ENCODE measurements at regions not wholly inside any gene's neighbourhood (a gene's known extent, or its start where the extent isn't known, plus 50 kb on each side); places are given as distances from the start of the nearest gene placed in this dataset.

DNA sequence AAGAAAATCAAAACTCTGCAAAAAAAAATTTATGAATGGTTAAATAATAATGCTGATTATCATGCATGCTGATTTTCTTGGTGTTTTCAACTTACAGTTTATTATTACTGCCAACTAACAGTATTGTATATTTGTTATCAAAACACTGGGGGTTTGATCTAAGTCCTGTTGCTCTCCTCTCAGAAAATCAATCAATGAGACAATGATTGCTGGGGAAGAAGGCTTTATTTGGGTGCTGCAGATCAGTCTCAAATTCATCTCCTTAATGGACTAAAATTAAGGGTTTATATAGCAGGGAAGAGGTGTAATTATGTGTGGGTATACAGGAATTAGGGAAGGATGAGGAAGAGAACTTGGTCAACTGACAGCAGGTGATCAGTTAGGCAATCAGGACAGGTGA, 565.5 kb upstream of the CDH6 start:
- no peaks in the 10 kb centered on the region for H3K36me3 ChIP-seq (ENCODE audit: control insufficient read depth, insufficient read depth, low read length)
- no peaks in the 10 kb centered on the region for H3K4me1 ChIP-seq (ENCODE audit: control insufficient read depth, insufficient read depth, low read length)
- no peak overlapping the region for H3K4me3 ChIP-seq (ENCODE audit: low read depth, low read length)
- no peaks in the 10 kb centered on the region for H3K27me3 ChIP-seq (ENCODE audit: control insufficient read depth, insufficient read depth, low read length)
- DNase-seq (ENCODE audit: low read depth in 4 of 6, low spot score in 6 of 6), result no peak
- H3K27ac ChIP-seq (ENCODE audit: low read depth, low read length), result no peak overlapping the region
- H3K9me3 ChIP-seq (ENCODE audit: control insufficient read depth, insufficient read depth, low read length), result no peaks in the 10 kb centered on the region

- no peaks in the 10 kb centered on the region for H3K4me1 ChIP-seq (ENCODE audit: control insufficient read depth, insufficient read depth, low read length)
- no peaks in the 10 kb centered on the region for H3K36me3 ChIP-seq (ENCODE audit: control insufficient read depth, insufficient read depth, low read length)
- H3K27me3 ChIP-seq (ENCODE audit: control insufficient read depth, insufficient read depth, low read length), result no peaks in the 10 kb centered on the region
- no CpG with 5 or more reads among the region's 2 CpGs for WGBS (ENCODE audit: insufficient coverage)
- no peak overlapping the region for H3K4me3 ChIP-seq (ENCODE audit: low read depth, low read length)
- H3K9me3 ChIP-seq (ENCODE audit: control insufficient read depth, insufficient read depth, low read length), result no peaks in the 10 kb centered on the region
- no peak overlapping the region for H3K27ac ChIP-seq (ENCODE audit: low read depth, low read length)
- no peak for DNase-seq (ENCODE audit: low read depth in 4 of 6, low spot score in 6 of 6)
Measured at GRCh38 chr5:30626557-30626956, 566.9 kb upstream of the CDH6 start.

GRCh38 chr5:30620481-30621085, 572.9 kb upstream of the CDH6 start:
- Histone ChIP-seq H3K9me3 (ENCODE audit: control insufficient read depth, insufficient read depth, low read length) (no peaks in the 10 kb centered on the region), H3K4me1 (ENCODE audit: control insufficient read depth, insufficient read depth, low read length) (no peaks in the 10 kb centered on the region), H3K27me3 (ENCODE audit: control insufficient read depth, insufficient read depth, low read length) (no peaks in the 10 kb centered on the region), H3K4me3 (ENCODE audit: low read depth, low read length) (no peak overlapping the region), H3K36me3 (ENCODE audit: control insufficient read depth, insufficient read depth, low read length) (no peaks in the 10 kb centered on the region), H3K27ac (ENCODE audit: low read depth, low read length) (no peak overlapping the region)
- no peak for DNase-seq (ENCODE audit: low read depth in 4 of 6, low spot score in 6 of 6)
- WGBS (ENCODE audit: insufficient coverage), result 86% methylated on average over 2 of the region's 2 CpGs

DNA sequence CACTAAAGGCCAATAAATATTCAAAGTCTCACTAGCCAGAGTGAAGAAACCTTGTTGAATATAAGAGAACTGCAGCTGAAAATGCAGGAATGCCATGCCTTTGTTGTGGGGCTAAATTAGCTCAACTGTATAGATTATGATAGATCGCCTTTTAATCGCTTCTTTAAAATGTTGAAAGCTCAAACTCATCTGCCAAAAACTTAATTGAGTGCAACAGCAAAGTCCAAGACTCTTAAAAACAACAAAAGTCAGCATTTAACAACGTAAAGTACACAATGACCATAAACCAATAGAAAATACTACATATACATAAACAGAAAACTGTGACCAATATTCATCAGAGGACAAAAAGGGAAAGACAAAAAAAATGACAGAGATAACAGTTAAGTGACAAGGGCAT, 585.0 kb upstream of the CDH6 start:
- Histone ChIP-seq H3K4me3 (ENCODE audit: low read depth, low read length) (no peak overlapping the region), H3K9me3 (ENCODE audit: control insufficient read depth, insufficient read depth, low read length) (no peaks in the 10 kb centered on the region), H3K27me3 (ENCODE audit: control insufficient read depth, insufficient read depth, low read length) (no peaks in the 10 kb centered on the region), H3K36me3 (ENCODE audit: control insufficient read depth, insufficient read depth, low read length) (no peaks in the 10 kb centered on the region), H3K4me1 (ENCODE audit: control insufficient read depth, insufficient read depth, low read length) (no peaks in the 10 kb centered on the region), H3K27ac (ENCODE audit: low read depth, low read length) (no peak overlapping the region)
- no CpG with 5 or more reads among the region's 3 CpGs for WGBS (ENCODE audit: insufficient coverage)
- no peak for DNase-seq (ENCODE audit: low read depth in 4 of 6, low spot score in 6 of 6)

DNA sequence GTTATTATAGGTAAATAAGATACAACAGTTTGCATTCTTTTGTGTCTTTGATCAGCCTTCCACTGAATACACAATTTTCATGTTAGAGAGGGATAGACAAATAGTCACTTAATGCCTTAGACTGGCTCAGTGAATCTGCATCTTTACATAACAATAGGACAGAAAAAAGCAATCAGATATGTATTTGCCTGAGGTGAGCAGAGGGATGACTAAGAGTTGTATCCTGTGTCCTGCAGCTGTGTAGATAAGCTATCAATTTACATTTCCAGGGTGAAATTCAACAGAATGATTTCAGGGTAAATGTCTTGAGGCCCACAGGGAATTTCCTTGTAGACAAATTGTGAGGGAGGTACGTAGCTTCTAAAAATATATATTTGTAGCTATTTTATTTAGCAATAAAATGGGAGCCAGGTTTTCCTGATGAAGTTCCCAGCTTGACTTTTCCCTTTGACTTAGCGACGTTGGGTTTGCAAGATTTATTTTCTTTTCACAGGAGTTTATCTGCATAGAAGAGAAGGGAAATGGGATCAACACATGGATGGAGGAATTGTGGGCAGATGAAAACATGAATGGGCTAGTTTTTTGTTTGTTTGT, 586.1 kb upstream of the CDH6 start:
- Histone ChIP-seq H3K4me3 (ENCODE audit: low read depth, low read length) (no peak overlapping the region), H3K27ac (ENCODE audit: low read depth, low read length) (no peak overlapping the region), H3K9me3 (ENCODE audit: control insufficient read depth, insufficient read depth, low read length) (no peaks in the 10 kb centered on the region), H3K36me3 (ENCODE audit: control insufficient read depth, insufficient read depth, low read length) (no peaks in the 10 kb centered on the region), H3K4me1 (ENCODE audit: control insufficient read depth, insufficient read depth, low read length) (no peaks in the 10 kb centered on the region), H3K27me3 (ENCODE audit: control insufficient read depth, insufficient read depth, low read length) (no peaks in the 10 kb centered on the region)
- 60% methylated on average over 2 of the region's 3 CpGs for WGBS (ENCODE audit: insufficient coverage)
- DNase-seq (ENCODE audit: low read depth in 4 of 6, low spot score in 6 of 6), result no peak

DNA sequence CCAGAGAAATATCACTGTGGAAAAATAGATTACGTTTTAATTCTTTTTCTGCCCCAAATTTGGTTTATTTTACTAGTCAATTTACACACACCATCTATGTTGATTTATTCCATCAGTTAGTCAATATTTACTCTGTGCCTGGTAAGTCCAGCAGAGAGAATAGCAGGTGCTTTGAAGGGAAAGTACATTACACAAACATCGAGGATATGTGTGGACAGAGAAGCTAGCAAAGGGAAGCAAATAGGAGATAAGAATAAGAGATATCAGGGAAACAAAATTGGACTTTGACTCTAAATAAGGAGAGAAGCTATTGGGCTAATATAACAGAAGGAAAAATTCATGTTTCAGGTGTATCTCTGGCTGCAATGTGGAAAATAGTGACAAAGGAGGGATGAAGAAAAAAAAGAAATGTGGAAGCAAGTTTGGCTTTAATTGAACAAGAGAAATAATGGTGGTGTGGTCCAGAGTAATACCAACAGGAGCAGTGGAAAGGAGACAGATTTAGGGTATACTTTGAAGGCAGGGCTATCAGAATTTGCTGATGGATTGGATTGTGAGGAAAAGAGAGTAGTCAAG, 587.7 kb upstream of the CDH6 start:
- no peak for DNase-seq (ENCODE audit: low read depth in 4 of 6, low spot score in 6 of 6)
- 100% methylated on average over 1 of the region's 2 CpGs for WGBS (ENCODE audit: insufficient coverage)
- H3K4me3 ChIP-seq (ENCODE audit: low read depth, low read length), result no peak overlapping the region
- H3K27me3 ChIP-seq (ENCODE audit: control insufficient read depth, insufficient read depth, low read length), result no peaks in the 10 kb centered on the region
- no peaks in the 10 kb centered on the region for H3K4me1 ChIP-seq (ENCODE audit: control insufficient read depth, insufficient read depth, low read length)
- H3K9me3 ChIP-seq (ENCODE audit: control insufficient read depth, insufficient read depth, low read length), result no peaks in the 10 kb centered on the region
- H3K36me3 ChIP-seq (ENCODE audit: control insufficient read depth, insufficient read depth, low read length), result no peaks in the 10 kb centered on the region
- H3K27ac ChIP-seq (ENCODE audit: low read depth, low read length), result no peak overlapping the region

DNA sequence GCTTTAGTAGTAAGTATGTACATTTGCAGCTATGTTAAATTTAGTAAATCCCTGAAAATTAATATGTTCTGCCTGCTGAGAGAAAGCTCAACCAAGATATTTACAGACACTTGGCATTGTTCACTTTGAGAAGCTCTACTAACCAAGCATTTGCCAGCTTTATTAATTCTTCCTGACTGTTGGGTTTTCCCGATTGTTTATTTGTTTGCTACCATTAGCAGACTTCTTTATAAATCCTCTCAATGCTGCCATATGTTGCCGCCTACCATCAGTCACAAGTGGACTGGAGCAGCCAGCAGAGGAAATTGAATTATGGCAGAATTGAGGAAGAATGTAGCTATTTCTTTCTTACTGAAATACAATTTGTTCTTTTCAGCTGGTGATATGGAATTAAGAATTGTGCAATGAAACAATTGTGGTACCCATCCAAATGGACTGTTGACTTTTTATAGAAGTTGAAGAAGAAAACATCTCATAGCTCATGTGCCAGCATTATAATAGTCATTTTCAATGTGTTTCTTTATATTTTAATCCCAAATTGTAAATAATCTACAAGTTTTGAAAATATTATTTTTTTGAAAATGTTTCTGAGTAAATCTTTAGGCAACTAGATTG, 588.7 kb upstream of the CDH6 start:
- no peak overlapping the region for H3K4me3 ChIP-seq (ENCODE audit: low read depth, low read length)
- peak in 1 of 6 donors; percentile 11 for DNase-seq (ENCODE audit: low read depth in 4 of 6, low spot score in 6 of 6)
- WGBS (ENCODE audit: insufficient coverage), result no CpG with 5 or more reads among the region's 2 CpGs
- no peaks in the 10 kb centered on the region for H3K36me3 ChIP-seq (ENCODE audit: control insufficient read depth, insufficient read depth, low read length)
- no peaks in the 10 kb centered on the region for H3K4me1 ChIP-seq (ENCODE audit: control insufficient read depth, insufficient read depth, low read length)
- no peak overlapping the region for H3K27ac ChIP-seq (ENCODE audit: low read depth, low read length)
- H3K27me3 ChIP-seq (ENCODE audit: control insufficient read depth, insufficient read depth, low read length), result no peaks in the 10 kb centered on the region
- no peaks in the 10 kb centered on the region for H3K9me3 ChIP-seq (ENCODE audit: control insufficient read depth, insufficient read depth, low read length)

DNA sequence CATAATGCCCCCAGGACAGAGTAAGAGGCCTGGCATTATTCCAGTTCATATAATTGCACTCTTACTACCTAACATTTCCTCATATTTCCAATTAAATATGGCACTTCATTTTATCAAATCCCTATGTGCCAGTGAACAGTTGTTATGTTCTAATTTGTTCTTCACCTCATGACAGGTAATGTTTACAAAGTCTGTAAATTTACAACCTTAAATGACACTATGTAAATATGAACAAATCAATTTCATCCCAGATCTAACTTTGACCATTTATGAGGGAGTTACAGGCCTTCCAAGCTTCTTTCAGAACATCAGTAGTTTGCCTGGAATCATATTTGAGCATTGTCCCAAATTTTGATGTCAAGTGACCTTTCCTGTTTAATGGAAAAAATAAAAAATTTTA, 592.6 kb upstream of the CDH6 start:
- H3K27ac ChIP-seq (ENCODE audit: low read depth, low read length), result no peak overlapping the region
- no peaks in the 10 kb centered on the region for H3K27me3 ChIP-seq (ENCODE audit: control insufficient read depth, insufficient read depth, low read length)
- H3K36me3 ChIP-seq (ENCODE audit: control insufficient read depth, insufficient read depth, low read length), result no peaks in the 10 kb centered on the region
- no peak for DNase-seq (ENCODE audit: low read depth in 4 of 6, low spot score in 6 of 6)
- H3K4me1 ChIP-seq (ENCODE audit: control insufficient read depth, insufficient read depth, low read length), result no peaks in the 10 kb centered on the region
- peaks cover 2% of the 10 kb centered on the region for H3K9me3 ChIP-seq (ENCODE audit: control insufficient read depth, insufficient read depth, low read length)
- no peak overlapping the region for H3K4me3 ChIP-seq (ENCODE audit: low read depth, low read length)

GRCh38 chr5:30596495-30597064, 596.9 kb upstream of the CDH6 start:
- H3K27ac ChIP-seq (ENCODE audit: low read depth, low read length), result no peak overlapping the region
- H3K9me3 ChIP-seq (ENCODE audit: control insufficient read depth, insufficient read depth, low read length), result peaks cover 2% of the 10 kb centered on the region
- DNase-seq (ENCODE audit: low read depth in 4 of 6, low spot score in 6 of 6), result peak in 1 of 6 donors; percentile 17
- no peaks in the 10 kb centered on the region for H3K27me3 ChIP-seq (ENCODE audit: control insufficient read depth, insufficient read depth, low read length)
- H3K4me1 ChIP-seq (ENCODE audit: control insufficient read depth, insufficient read depth, low read length), result no peaks in the 10 kb centered on the region
- no peak overlapping the region for H3K4me3 ChIP-seq (ENCODE audit: low read depth, low read length)
- H3K36me3 ChIP-seq (ENCODE audit: control insufficient read depth, insufficient read depth, low read length), result no peaks in the 10 kb centered on the region
- WGBS (ENCODE audit: insufficient coverage), result 57% methylated on average over 1 of the region's 3 CpGs

- Histone ChIP-seq H3K27me3 (ENCODE audit: control insufficient read depth, insufficient read depth, low read length) (no peaks in the 10 kb centered on the region), H3K27ac (ENCODE audit: low read depth, low read length) (no peak overlapping the region), H3K4me1 (ENCODE audit: control insufficient read depth, insufficient read depth, low read length) (no peaks in the 10 kb centered on the region), H3K4me3 (ENCODE audit: low read depth, low read length) (no peak overlapping the region), H3K36me3 (ENCODE audit: control insufficient read depth, insufficient read depth, low read length) (no peaks in the 10 kb centered on the region), H3K9me3 (ENCODE audit: control insufficient read depth, insufficient read depth, low read length) (peaks cover 2% of the 10 kb centered on the region)
- DNase-seq (ENCODE audit: low read depth in 4 of 6, low spot score in 6 of 6), result no peak
- no CpG with 5 or more reads among the region's 2 CpGs for WGBS (ENCODE audit: insufficient coverage)
Measured at GRCh38 chr5:30594331-30594730, 599.2 kb upstream of the CDH6 start.

Data from spinal cord (tissue), 9 donors.